Lower leg skin (tissue), 3 donors: ENCODE measurements at regions not wholly inside any gene's neighbourhood (a gene's known extent, or its start where the extent isn't known, plus 50 kb on each side); places are given as distances from the start of the nearest gene placed in this dataset.

Experiments
- POLR2A ChIP-seq, 2 donors: fragments of 450-650 bp; IDR thresholded peaks; one replicate each; pipeline ENCODE4 v1.6.1; 2016 to 2017; ENCODE audit warnings: antibody characterized with exemption in 2 of 2, mild to moderate bottlenecking in 1 of 2, moderate library complexity in 1 of 2
- TF ChIP-seq, protein P1 (sequence below), 3 donors: fragments of 450-650 bp; IDR thresholded peaks; one replicate each; pipeline ENCODE4 v1.5.1; 2016; ENCODE audit warnings: antibody characterized with exemption in 3 of 3, mild to moderate bottlenecking in 3 of 3, moderate library complexity in 2 of 3

DNA sequence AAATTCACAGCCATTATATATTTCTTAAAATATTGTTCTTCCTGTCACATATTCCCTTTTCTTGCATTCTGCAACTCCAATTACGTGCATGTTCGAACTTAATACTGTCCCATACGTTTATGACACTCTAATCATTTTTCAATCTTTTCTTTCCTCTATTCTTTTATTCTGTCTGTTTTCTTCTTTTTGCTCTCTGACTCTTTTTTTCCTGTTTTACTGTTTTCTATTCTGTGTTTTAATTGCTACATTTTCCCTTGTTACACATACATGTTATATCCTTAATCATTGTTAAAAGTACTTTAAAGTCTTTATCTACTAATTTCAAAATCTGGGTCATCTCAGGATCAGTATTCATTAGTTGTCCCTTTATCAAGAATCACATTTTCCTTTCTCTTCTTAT lies 1149.1 kb upstream of the PCDH20 start:
- TF ChIP-seq, protein P1, sequence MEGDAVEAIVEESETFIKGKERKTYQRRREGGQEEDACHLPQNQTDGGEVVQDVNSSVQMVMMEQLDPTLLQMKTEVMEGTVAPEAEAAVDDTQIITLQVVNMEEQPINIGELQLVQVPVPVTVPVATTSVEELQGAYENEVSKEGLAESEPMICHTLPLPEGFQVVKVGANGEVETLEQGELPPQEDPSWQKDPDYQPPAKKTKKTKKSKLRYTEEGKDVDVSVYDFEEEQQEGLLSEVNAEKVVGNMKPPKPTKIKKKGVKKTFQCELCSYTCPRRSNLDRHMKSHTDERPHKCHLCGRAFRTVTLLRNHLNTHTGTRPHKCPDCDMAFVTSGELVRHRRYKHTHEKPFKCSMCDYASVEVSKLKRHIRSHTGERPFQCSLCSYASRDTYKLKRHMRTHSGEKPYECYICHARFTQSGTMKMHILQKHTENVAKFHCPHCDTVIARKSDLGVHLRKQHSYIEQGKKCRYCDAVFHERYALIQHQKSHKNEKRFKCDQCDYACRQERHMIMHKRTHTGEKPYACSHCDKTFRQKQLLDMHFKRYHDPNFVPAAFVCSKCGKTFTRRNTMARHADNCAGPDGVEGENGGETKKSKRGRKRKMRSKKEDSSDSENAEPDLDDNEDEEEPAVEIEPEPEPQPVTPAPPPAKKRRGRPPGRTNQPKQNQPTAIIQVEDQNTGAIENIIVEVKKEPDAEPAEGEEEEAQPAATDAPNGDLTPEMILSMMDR (IDR thresholded peaks at IDR 0.05): no peak
- TF ChIP-seq POLR2A (IDR thresholded peaks at IDR 0.05): no peak
